ENCODE measurements at regions not wholly inside any gene's neighbourhood (a gene's known extent, or its start where the extent isn't known, plus 50 kb on each side); places are given as distances from the start of the nearest gene placed in this dataset.
"Not testable (repeated sequence)": the region's sequence is repeated elsewhere in the genome, so short reads cannot be mapped to it uniquely, and the experiment has no call there.

DNA sequence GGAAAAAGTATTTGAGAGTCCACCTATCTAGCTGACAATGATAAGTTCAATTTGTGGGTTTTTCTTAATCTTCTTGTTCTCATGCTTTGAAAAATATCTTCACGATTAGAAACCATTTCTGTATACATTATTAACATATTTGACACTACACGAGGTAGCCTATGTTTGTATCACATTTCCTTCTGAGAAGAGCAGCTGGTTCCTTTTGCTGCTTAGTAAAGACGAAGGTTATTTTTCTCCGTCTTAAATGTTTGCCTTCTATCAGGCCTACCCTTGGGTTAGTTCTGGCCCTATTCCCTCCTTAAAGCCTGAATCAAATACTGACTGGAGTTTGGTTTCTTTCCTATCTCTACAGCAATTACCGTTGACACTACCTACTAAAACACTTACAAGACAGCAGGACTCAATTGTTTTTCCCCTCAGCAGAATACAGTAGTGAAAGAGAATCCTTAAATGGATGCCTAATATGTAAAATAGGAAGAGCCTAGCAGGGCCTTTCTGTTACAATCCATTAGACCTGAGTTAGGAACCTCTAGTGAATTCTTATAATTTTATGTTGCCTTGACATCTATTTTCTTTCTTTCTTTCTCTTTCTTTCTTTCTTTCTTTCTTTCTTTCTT lies 790.4 kb downstream of the EPHA4 start:
- no peak for DNase-seq (ENCODE audit: extremely low read depth, low read depth)

DNA sequence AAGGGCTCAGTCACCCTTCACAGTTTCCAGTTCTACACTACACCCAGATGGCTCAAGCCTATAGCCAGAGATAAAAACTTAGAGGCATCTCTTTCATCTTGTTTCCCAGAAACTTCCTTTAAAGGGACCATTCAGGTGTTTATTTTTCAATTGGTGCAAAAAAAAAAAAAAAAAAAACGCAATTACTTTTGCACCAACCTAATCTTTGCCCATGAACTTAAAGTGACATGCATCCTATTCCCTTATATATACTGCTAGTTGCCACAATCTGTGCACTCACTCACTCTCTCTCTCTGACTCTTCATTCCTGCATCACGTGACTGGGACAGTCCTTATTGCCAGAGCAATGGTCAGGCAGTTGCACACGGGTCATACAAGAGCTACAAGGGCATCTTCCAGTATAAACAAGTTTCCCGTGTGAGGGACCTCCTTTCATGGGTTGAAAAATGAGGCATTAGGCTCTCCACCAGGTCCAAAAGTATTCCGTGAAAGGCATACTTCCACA lies 789.4 kb downstream of the EPHA4 start:
- no peak for DNase-seq (ENCODE audit: extremely low read depth, low read depth)

DNA sequence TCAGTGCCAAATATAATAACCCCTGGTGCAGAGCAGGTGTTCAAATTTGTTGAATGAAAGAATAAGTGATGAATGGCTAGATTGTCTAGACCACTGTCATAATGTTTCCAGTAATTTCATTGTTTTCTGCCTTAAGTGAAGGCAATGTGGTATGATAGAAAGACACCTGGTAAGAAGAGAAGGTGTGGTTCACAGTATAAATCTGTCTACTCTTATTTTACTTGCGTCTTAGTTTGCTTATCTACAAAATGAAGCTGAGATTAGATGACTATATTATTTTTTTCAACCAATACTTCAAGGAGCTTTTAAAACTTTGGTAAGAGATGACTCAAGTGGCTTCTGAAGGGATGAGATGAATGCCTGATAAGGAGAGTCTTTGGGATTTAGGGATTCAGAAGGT lies 788.4 kb downstream of the EPHA4 start:
- no peak for DNase-seq (ENCODE audit: extremely low read depth, low read depth)

DNA sequence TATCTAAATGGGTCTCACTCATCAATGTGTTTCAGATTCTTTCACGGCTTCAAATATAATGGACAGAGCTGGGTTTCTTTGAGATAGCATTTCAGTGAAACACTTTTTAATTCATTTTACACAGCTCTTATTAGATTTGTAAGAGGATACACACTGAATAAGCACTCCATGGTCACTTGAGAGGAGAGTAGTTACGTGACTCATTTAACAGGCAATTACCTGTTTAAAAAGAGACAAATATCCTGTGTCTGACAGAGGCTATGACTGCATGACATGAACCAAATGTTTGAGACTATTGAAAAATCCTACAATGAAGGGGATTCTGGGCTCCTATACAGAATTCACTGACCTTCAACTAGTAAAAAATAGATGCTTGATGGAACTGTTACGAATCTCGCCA lies 786.9 kb downstream of the EPHA4 start:
- no peak for DNase-seq (ENCODE audit: extremely low read depth, low read depth)

DNA sequence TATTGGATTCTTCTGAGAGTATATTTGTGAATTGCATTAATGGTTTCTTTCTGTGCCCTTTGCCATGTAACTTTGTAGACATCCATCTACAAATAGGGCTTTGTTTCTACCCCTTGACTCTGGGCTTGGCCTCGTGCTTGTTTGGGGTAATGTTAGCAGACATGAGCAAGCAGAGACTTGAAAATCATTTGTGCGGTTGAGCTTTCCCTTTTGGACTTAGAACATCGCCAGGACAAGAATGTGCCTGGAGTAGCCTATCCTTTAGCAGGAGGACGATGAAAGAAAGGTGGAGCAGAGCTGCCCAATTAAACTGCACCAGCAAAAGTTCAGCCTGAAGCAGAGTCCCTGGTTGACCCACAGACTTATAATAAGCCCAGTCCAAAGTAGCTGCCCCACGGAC lies 785.9 kb downstream of the EPHA4 start:
- no peak for DNase-seq (ENCODE audit: extremely low read depth, low read depth)

DNA sequence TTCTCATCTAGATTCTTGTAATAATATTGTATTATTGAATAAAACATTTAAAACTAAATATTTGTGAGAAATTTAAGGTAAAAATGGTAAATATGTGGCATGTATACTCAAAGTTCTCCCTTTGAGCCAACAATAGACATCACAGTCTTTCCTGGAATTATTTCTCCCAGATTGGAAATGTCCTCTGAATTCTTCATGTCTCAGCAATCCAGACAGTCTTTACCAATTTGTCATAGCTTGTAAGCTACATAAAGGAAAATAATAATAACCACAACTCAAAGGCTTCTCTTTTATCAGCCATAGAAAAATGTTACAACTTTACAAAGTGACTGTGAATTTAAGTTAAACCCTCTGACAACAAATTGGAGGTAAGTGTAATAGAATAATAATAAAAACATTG lies 784.9 kb downstream of the EPHA4 start:
- no peak for DNase-seq (ENCODE audit: extremely low read depth, low read depth)

DNA sequence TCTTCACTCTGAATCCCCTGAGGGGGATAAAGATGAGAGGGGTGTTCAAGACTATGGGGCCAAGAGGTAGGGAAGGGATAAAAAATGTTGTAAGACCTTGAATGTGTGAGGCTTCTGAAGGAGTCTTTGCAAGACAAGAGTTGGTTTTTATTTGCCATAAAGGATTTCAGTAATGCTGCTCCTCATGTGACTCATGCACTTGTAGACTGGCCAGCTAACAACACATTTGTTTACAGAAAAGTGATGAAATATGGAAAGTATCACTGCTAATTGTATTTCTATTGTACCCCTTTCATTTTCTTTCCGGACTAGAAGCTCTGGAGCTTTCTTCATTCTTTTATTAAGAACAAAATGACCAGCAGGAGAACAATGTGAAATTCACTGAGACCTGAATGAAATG lies 782.1 kb downstream of the EPHA4 start:
- DNase-seq (ENCODE audit: extremely low read depth, low read depth), result no peak

DNA sequence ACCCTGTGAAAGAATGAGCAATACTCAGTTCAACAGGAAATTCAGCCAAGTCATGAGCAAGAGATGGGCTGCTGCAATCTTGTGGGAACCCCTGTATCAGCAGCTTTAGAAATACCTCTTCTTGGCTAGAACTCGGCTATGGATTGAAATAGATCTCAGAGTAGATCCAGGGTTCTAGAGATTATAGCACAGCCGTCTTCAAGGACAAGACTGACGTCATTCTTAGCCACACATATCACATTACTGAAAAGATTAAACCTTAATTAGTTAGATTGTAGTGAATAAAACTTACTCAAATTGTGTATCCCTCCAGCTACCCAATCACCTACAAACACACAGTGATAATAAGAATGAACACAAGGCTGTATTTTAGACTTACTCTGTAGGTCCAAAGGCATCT lies 776.4 kb downstream of the EPHA4 start:
- no peak for DNase-seq (ENCODE audit: extremely low read depth, low read depth)

DNA sequence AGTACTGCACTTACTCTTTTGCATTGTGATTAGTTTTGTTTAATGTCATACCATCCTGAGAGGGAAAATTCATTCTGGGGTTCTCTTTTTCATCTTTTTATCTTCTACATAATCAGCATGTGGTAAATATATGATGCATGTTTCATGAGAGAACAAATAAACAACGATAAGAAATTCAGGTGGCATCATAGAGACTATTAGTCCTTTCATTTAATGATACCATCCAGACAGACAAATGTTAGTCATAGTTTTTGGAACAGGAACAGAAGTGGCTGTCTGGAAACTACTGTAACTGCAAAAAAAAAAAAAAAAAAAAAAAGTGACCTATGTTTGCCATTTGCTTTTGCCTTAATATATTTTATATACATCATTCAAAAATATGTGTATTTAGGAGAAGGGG lies 761.0 kb downstream of the EPHA4 start:
- no peak for DNase-seq (ENCODE audit: extremely low read depth, low read depth)

DNA sequence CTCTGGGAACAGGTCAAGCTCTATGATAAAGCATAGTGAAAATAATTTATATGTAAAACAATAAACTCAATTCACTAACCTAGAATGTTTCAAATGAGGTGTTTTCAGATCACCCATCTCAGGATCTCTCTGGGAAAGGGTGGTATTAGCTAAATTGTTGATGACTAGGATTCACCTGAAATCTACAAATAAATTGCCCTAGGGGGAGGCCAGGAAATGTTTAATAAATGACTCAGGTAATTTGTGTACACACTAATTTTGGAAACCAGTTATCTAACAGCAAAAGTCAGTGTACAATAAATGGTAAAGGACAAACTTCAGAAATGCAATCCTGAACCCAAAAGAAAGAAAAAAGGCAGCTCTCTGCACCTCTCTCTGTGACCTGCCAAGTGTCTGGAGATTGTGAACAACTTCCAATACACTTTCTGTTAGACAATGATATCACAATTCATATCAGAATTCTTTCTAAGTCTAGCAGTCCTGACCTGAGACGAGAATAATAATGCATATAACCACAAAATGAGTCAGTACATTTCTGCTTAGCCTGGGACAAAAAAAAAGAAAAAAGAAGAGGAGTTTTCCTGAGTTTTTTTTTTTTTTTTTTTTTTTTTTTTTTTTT lies 760.0 kb downstream of the EPHA4 start:
- no peak for DNase-seq (ENCODE audit: extremely low read depth, low read depth)

DNA sequence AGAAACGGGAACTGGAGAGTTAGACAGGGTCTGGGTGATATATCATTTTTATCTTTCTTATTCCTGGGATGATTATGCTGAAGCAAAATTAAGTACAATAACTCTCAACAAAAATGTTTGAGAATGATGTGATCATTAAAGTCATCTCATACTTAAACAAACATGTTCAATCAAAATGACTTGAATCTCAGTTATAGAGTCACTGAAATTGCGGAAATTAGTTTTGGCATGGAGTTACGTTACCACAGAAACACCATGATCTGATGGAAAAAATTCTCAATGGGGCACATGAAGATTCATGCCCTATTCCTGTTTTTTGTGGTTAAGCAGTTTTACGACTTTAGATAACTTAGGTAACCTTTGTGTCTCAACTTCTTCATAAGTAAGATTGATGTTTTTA lies 757.7 kb downstream of the EPHA4 start:
- no peak for DNase-seq (ENCODE audit: extremely low read depth, low read depth)

DNA sequence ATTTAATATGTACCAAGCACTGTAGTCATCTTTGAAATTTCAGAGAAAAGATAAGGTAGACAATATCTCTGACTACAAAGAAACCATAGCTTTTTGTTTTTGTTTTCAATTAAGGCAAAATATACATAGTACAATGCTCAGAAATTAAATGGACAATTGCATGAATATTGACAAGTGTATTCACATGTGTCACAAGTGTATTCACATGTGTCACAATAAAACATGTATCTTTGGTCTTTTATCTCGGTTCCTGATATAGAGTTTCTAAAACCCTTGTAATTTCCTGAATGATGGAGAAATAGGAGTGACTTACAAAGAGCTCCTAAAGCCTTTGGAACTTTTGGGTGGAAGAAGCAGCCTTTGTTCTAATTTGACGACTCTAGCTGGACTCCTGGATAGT lies 756.4 kb downstream of the EPHA4 start:
- DNase-seq (ENCODE audit: extremely low read depth, low read depth), result no peak

DNA sequence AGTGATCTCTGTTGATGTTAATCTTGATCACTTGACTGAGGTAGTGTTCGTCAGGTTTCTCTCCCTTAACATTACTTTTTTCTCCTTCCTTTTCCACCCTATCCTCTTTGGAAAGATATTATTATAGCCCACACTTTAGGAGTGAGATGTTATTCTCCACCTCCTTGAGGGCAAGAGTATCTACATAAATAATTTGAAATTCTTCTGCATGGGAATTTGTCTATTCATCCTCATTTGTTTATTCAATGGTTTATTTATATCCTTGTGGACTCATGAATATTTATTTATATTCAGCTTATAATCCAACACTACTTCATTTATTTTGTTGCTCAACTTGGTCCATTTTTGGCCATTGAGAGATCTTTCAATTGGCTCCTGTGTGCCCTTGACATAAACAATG lies 750.4 kb downstream of the EPHA4 start:
- no peak for DNase-seq (ENCODE audit: extremely low read depth, low read depth)

DNA sequence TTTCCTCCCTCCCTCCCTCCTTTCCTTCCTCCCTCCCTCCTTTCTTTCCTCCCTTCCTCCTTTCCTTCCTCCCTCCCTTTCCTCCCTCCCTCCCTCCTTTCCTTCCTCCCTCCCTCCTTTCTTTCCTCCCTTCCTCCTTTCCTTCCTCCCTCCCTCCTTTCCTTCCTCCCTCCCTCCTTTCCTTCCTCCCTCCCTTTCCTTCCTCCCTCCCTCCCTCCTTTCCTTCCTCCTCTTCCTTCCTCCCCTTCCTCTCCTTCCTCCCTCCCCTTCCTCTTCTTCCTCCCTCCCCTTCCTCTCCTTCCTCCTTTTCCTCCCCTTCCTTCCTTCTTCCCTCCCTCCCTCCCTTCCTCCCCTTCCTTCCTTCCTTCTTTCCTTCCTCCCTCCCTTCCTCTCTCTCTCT lies 748.5 kb downstream of the EPHA4 start:
- not testable (repeated sequence) for DNase-seq (ENCODE audit: extremely low read depth, low read depth)

DNA sequence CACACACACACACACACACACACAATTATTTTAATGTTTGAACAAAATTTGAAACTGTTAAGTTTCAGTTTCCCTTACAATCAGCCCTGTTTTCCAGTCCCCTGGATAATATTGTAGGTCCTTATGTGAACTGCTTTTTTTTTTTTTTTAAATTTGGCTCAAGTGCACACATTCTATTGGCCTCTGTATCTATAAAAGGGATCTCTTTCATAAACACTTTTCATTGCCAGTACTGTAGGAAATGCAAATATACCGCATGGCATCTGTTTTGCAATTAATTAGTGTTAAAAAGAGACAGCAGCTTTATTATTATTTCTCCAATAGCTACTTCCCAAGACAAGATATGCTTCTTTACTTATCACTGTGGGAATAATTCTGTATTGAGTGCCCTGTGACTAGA lies 738.7 kb downstream of the EPHA4 start:
- no peak for DNase-seq (ENCODE audit: extremely low read depth, low read depth)

DNA sequence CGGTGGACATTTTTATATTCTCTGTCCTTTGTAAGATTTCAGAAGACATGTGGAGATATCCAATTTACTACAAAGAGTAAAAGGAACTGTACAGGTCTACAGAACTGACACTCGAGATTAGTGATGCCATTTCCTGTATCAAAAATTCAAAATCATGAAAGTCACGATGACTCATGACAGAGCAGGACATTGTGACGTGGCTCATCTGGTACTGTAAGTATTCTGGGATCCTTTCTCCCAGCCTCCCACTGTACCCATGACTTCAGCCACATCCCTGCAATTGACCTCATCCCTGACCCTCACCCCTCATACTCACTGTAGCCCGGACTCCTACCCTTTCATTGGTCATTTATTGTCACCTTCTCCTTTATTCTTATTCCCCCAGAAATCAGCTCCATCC lies 736.5 kb downstream of the EPHA4 start:
- DNase-seq (ENCODE audit: extremely low read depth, low read depth), result peak; percentile 7

DNA sequence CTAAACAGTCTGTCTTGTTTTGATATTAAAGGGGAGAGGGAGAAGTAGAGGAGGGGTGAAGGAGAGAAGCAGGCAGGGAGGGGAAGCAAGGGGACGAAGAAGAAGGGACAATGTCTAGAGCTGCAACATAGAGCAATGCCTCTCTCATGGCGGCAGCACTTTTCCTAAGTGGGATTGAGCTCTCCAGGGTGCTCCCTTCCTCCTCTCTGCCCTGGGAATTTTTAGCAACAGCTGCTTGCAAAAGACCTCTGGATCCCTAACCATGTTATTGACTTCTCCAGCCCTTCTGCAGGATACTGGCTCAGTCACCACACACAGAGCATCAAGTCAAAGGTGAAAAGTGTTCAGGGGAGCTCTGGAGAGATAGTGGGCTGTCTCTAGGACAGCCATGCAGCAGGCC lies 734.9 kb downstream of the EPHA4 start:
- DNase-seq (ENCODE audit: extremely low read depth, low read depth), result no peak

DNA sequence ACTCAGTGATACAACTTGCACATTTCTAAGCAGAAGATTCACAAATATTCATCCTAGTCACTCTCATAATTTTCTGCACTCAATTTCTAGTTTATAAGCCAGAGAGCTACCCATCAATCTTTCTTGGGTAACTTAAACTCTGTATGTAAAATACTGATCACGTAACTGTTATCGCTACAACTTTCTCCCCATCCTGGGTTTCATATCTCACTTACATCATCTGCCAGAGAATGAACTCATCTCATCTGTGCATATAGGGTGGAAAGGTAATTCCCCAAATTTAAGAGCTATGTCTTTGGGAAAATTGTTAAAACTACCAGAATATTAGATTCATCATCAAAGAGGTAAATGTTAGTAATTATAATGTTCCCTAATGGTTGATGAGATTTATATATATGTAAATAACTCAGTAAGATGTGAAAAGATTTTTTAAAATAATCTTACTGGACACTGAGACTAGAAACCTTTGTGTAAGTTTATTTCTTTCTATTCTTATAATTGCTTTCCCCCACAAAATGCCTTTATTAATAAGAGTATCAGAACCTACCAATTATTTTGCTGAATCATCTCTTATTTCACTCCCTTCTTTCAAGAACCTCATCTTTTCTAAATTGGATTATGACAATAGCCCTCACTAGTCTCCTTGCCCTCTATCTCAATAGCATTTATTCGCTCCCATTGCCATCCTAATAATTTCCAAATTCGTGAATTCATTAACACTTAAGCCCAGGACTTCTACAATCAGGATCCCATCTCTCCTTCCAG lies 729.0 kb downstream of the EPHA4 start:
- no peak for DNase-seq (ENCODE audit: extremely low read depth, low read depth)

DNA sequence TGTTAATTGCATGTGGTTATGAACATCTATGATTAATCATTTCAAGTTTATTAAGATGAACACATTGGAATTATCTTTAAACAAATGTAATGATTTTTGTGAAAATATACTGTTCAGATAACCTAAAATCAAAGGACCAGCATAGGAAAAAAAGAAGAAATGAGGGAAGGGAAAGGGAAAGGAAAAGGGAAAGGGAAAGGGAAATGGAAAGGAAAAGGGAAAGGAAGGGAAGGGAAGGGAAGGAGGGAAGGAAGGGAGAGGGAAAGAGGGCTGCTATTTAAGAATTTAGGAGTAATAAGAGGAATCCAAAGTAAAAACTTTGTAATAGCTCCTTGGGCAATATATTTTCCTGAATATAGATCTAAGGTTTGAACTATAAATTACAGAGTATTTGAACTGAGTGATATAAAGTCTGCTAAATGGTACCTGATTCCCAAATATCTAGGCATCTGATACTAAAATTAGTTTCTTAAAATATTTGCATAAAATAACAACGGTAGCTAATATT lies 726.3 kb downstream of the EPHA4 start:
- no peak for DNase-seq (ENCODE audit: extremely low read depth, low read depth)

DNA sequence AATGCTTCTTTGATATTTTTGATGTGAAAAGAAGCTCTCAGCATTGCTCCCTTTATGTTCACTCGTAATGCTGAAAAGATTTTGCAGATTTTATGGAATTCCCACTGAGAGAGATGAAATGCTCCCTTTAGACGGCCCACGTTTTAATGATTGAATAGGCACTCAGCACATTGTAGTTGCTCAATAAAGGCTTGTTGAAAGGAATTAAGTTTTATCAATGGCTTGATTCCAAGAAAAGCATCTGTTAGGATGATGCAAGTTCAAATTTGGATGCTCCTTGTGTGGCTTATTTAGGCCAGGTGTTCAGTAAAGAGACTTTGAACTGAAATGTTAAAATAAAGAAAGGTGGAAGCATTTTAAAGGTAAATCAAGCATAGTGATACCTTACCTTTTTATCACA lies 725.1 kb downstream of the EPHA4 start:
- DNase-seq (ENCODE audit: extremely low read depth, low read depth), result no peak

DNA sequence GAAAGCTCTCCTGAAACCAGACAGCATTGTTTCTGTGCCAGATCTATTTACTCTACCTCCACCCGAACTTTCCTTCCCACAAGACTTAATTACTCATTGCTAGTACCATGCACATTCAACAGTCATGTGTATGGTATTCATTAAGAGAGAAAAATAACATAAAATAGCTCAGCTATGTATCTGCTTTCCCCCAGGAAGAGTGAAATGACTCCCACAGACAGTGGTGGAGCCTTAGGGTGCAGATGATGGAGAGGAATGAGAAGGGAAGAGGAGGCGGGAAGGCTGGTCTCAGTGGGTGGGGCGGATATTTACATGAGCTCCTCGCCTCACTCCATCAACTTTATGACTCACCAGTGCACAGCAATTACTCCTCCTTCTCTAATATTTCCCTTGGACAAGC lies 724.5 kb downstream of the EPHA4 start:
- DNase-seq (ENCODE audit: extremely low read depth, low read depth), result peak; percentile 26

DNA sequence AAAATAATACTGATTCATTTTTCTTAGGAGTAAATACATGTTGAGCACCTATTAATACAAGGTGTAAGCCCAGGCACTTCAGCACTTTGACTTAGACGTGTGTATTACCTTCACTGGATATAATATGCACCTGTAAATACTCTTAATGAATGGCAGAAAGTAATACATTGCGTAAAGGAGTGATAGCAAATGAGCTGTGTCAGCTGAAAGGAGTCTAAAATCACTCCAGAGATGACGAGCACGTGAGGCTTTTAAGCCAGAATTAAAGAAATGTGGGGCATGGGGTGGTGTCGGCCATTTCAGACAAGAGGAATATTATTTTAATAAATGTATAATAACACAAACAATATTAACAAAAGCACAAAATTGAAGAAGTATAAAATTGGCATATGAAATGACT lies 722.7 kb downstream of the EPHA4 start:
- DNase-seq (ENCODE audit: extremely low read depth, low read depth), result no peak
